Loucy (cell line): ENCODE measurements at regions not wholly inside any gene's neighbourhood (a gene's known extent, or its start where the extent isn't known, plus 50 kb on each side); places are given as distances from the start of the nearest gene placed in this dataset.

Experiments used
- H2AFZ ChIP-seq: fragments of 200-600 bp; sonication (generic); 2 replicates; pipeline ENCODE4 v1.6.0; 2016; ENCODE audit warnings: antibody characterized with exemption, mild to moderate bottlenecking, low read length, moderate library complexity
- H3F3A ChIP-seq: fragments of 200-600 bp; 2 replicates; pipeline ENCODE4 v1.6.0; 2016; ENCODE audit warnings: antibody characterized with exemption, low read depth, mild to moderate bottlenecking
- H3K27me3 ChIP-seq: fragments of 200-600 bp; sonication (generic); 2 replicates; pipeline ENCODE4 v1.6.1; 2014; ENCODE audit warnings: low read length, mild to moderate bottlenecking; ENCODE audit not compliant: insufficient read depth, poor library complexity, severe bottlenecking
- H3K36me3 ChIP-seq: fragments of 200-600 bp; sonication (generic); 2 replicates; pipeline ENCODE4 v1.6.1; 2016; ENCODE audit warnings: low read length; ENCODE audit not compliant: insufficient read depth
- H3K4me1 ChIP-seq: fragments of 200-600 bp; sonication (generic); 2 replicates; pipeline ENCODE4 v1.5.1; 2014; ENCODE audit warnings: low read length, mild to moderate bottlenecking; ENCODE audit not compliant: insufficient read depth, poor library complexity, severe bottlenecking
- H3K4me2 ChIP-seq: fragments of 200-600 bp; sonication (generic); 2 replicates; pipeline ENCODE4 v1.6.0; 2014; ENCODE audit warnings: antibody characterized with exemption, low read length, low read depth, mild to moderate bottlenecking; ENCODE audit not compliant: poor library complexity, severe bottlenecking
- H3K4me3 ChIP-seq: fragments of 200-600 bp; sonication (generic); 2 replicates; pipeline ENCODE4 v1.5.1; 2014; ENCODE audit warnings: low read length, mild to moderate bottlenecking, mixed read lengths; ENCODE audit not compliant: poor library complexity, severe bottlenecking
- H3K79me2 ChIP-seq: fragments of 200-600 bp; sonication (generic); 2 replicates; pipeline ENCODE4 v1.6.1; 2014; ENCODE audit warnings: low read length; ENCODE audit not compliant: insufficient read depth
- H3K9ac ChIP-seq: fragments of 200-600 bp; sonication (generic); 2 replicates; pipeline ENCODE4 v1.6.0; 2014; ENCODE audit warnings: mild to moderate bottlenecking, low read depth, low read length, moderate library complexity; ENCODE audit not compliant: poor library complexity, severe bottlenecking
- H3K9me2 ChIP-seq: fragments of 200-600 bp; sonication (generic); replicated peaks from 2 replicates; pipeline ENCODE4 v1.6.1; 2016; ENCODE audit warnings: low read depth, low read length, mixed read lengths
- H3K9me3 ChIP-seq: fragments of 200-600 bp; sonication (generic); 2 replicates; pipeline ENCODE4 v1.6.1; 2014; ENCODE audit warnings: mild to moderate bottlenecking, antibody characterized with exemption, low read length, low read depth; ENCODE audit not compliant: insufficient read depth
- H4K20me1 ChIP-seq: fragments of 200-600 bp; sonication (generic); 2 replicates; pipeline ENCODE4 v1.6.0; 2014; ENCODE audit warnings: antibody characterized with exemption, low read length, mild to moderate bottlenecking; ENCODE audit not compliant: insufficient read depth, poor library complexity, severe bottlenecking
- CTCF ChIP-seq: fragments of 200-600 bp; sonication (generic); conservative IDR thresholded peaks from 2 replicates; pipeline ENCODE4 v1.5.1; 2014; ENCODE audit warnings: mild to moderate bottlenecking, antibody characterized with exemption, low read length
- EZH2phosphoT487 ChIP-seq: fragments of 200-600 bp; IDR thresholded peaks from 2 replicates; pipeline ENCODE4 v1.6.1; 2018; ENCODE audit warnings: antibody characterized with exemption, mild to moderate bottlenecking, moderate library complexity, borderline replicate concordance

- Histone ChIP-seq H3K9ac (no peak overlapping the region), H3K27me3 (no peaks in the 10 kb centered on the region), H3K9me3 (no peaks in the 10 kb centered on the region), H3K4me3 (no peak overlapping the region), H3K79me2 (no peaks in the 10 kb centered on the region), H4K20me1 (no peaks in the 10 kb centered on the region), H2AFZ (no peak overlapping the region), H3K4me2 (no peak overlapping the region), H3F3A (no peaks in the 10 kb centered on the region), H3K36me3 (no peaks in the 10 kb centered on the region), H3K9me2 (no peaks in the 10 kb centered on the region), H3K4me1 (no peaks in the 10 kb centered on the region)
- no peak for TF ChIP-seq CTCF
Measured at GRCh38 chr2:236984046-236984445, 101.6 kb upstream of the COPS8 start.

GRCh38 chr2:236985761-236986339, 99.8 kb upstream of the COPS8 start:
- Histone ChIP-seq H3K79me2 (no peaks in the 10 kb centered on the region), H3F3A (no peaks in the 10 kb centered on the region), H3K4me1 (no peaks in the 10 kb centered on the region), H3K4me2 (no peak overlapping the region), H3K9me3 (no peaks in the 10 kb centered on the region), H4K20me1 (no peaks in the 10 kb centered on the region), H3K9ac (no peak overlapping the region), H3K9me2 (no peaks in the 10 kb centered on the region), H3K36me3 (no peaks in the 10 kb centered on the region), H3K4me3 (no peak overlapping the region), H3K27me3 (no peaks in the 10 kb centered on the region), H2AFZ (no peak overlapping the region)
- no peak for TF ChIP-seq EZH2phosphoT487
- TF ChIP-seq CTCF, result no peak

GRCh38 chr2:236986524-236987330, 99.0 kb upstream of the COPS8 start:
- H4K20me1 ChIP-seq, result no peaks in the 10 kb centered on the region
- no peaks in the 10 kb centered on the region for H3K36me3 ChIP-seq
- no peaks in the 10 kb centered on the region for H3K27me3 ChIP-seq
- H3F3A ChIP-seq, result no peaks in the 10 kb centered on the region
- H3K79me2 ChIP-seq, result no peaks in the 10 kb centered on the region
- no peak overlapping the region for H3K4me2 ChIP-seq
- H3K9me2 ChIP-seq, result no peaks in the 10 kb centered on the region
- no peaks in the 10 kb centered on the region for H3K9me3 ChIP-seq
- no peak overlapping the region for H2AFZ ChIP-seq
- no peak overlapping the region for H3K4me3 ChIP-seq
- TF ChIP-seq CTCF (no peak), EZH2phosphoT487 (no peak)
- H3K4me1 ChIP-seq, result no peaks in the 10 kb centered on the region
- no peak overlapping the region for H3K9ac ChIP-seq
